ENCODE measurements at regions not wholly inside any gene's neighbourhood (a gene's known extent, or its start where the extent isn't known, plus 50 kb on each side); places are given as distances from the start of the nearest gene placed in this dataset.
A peak's percentile ranks its signal among the peaks of the same experiment; 100 is the strongest.

- H3K27ac Mint-ChIP-seq: no peak overlapping the region
- H3K9me3 Mint-ChIP-seq: peaks cover 20 to 33% of the 10 kb centered on the region in 2 donors
- peaks cover 28 to 37% of the 10 kb centered on the region in 2 donors for H3K36me3 Mint-ChIP-seq
- DNase-seq (ENCODE audit: low spot score in 2 of 2) (no peak), ATAC-seq (no peak)
Measured at GRCh38 chr3:43170553-43170952, 64.7 kb upstream of the POMGNT2 start.

- no peak for DNase-seq (ENCODE audit: low spot score in 2 of 2)
- Mint-ChIP-seq H3K9me3 (peaks cover 20 to 35% of the 10 kb centered on the region in 2 donors), H3K36me3 (peaks cover 28 to 39% of the 10 kb centered on the region in 2 donors), H3K27ac (no peak overlapping the region)
- no peak for ATAC-seq
Measured at GRCh38 chr3:43169987-43170386, 64.1 kb upstream of the POMGNT2 start.

- peaks cover 8 to 24% of the 10 kb centered on the region in 2 donors for H3K9me3 Mint-ChIP-seq
- peaks cover 11 to 15% of the 10 kb centered on the region in 2 donors for H3K36me3 Mint-ChIP-seq
- no peak for DNase-seq (ENCODE audit: low spot score in 2 of 2)
- no peak overlapping the region for H3K27ac Mint-ChIP-seq
- no peak for ATAC-seq
Measured at GRCh38 chr3:43166406-43166805, 60.5 kb upstream of the POMGNT2 start.

GRCh38 chr3:43165786-43166185 lies 59.9 kb upstream of the POMGNT2 start:
- Mint-ChIP-seq H3K36me3 (peaks cover 11 to 15% of the 10 kb centered on the region in 2 donors), H3K9me3 (peaks cover 8 to 19% of the 10 kb centered on the region in 2 donors), H3K27ac (no peak overlapping the region)
- no peak for ATAC-seq
- no peak for DNase-seq (ENCODE audit: low spot score in 2 of 2)

- Mint-ChIP-seq H3K27ac (peak overlapping the region in 1 of 2 donors; percentile 81), H3K9me3 (peaks cover 8 to 14% of the 10 kb centered on the region in 2 donors), H3K36me3 (peaks cover 11 to 15% of the 10 kb centered on the region in 2 donors)
- no peak for ATAC-seq
- DNase-seq (ENCODE audit: low spot score in 2 of 2): no peak
Measured at GRCh38 chr3:43163895-43164493, 58.1 kb upstream of the POMGNT2 start.

GRCh38 chr3:43162230-43163084 lies 56.6 kb upstream of the POMGNT2 start:
- ATAC-seq (peak; percentile 80 to 82), DNase-seq (ENCODE audit: low spot score in 2 of 2) (peak; percentile 30 to 58)
- peak overlapping the region; percentile 81 to 84 for H3K27ac Mint-ChIP-seq
- peaks cover 11 to 15% of the 10 kb centered on the region in 2 donors for H3K36me3 Mint-ChIP-seq
- H3K9me3 Mint-ChIP-seq: peaks cover 8 to 14% of the 10 kb centered on the region in 2 donors

GRCh38 chr3:43161684-43162229 lies 55.9 kb upstream of the POMGNT2 start:
- ATAC-seq (no peak), DNase-seq (ENCODE audit: low spot score in 2 of 2) (no peak)
- Mint-ChIP-seq H3K9me3 (peaks cover 8 to 14% of the 10 kb centered on the region in 2 donors), H3K36me3 (peaks cover 6 to 11% of the 10 kb centered on the region in 2 donors), H3K27ac (no peak overlapping the region)

- no peak for DNase-seq (ENCODE audit: low spot score in 2 of 2)
- peaks cover 0 to 3% of the 10 kb centered on the region in 2 donors for H3K36me3 Mint-ChIP-seq
- no peak overlapping the region for H3K27ac Mint-ChIP-seq
- ATAC-seq: no peak
- peaks cover 0 to 10% of the 10 kb centered on the region in 2 donors for H3K9me3 Mint-ChIP-seq
Measured at GRCh38 chr3:43160664-43161063, 54.8 kb upstream of the POMGNT2 start.

GRCh38 chr3:43159876-43160255 lies 54.0 kb upstream of the POMGNT2 start:
- Mint-ChIP-seq H3K9me3 (peaks cover 0 to 7% of the 10 kb centered on the region in 2 donors), H3K27ac (no peak overlapping the region), H3K36me3 (no peaks in the 10 kb centered on the region)
- DNase-seq (ENCODE audit: low spot score in 2 of 2) (no peak), ATAC-seq (no peak)

GRCh38 chr3:43159131-43159875 lies 53.4 kb upstream of the POMGNT2 start:
- ATAC-seq (no peak), DNase-seq (ENCODE audit: low spot score in 2 of 2) (no peak)
- Mint-ChIP-seq H3K36me3 (no peaks in the 10 kb centered on the region), H3K9me3 (peaks cover 0 to 2% of the 10 kb centered on the region in 2 donors), H3K27ac (no peak overlapping the region)

GRCh38 chr3:43156812-43157455 lies 51.1 kb upstream of the POMGNT2 start:
- ATAC-seq (no peak), DNase-seq (ENCODE audit: low spot score in 2 of 2) (no peak)
- Mint-ChIP-seq H3K27ac (no peak overlapping the region), H3K36me3 (no peaks in the 10 kb centered on the region), H3K9me3 (no peaks in the 10 kb centered on the region)

GRCh38 chr3:43155464-43156121 lies 49.7 kb upstream of the POMGNT2 start:
- H3K27ac Mint-ChIP-seq: peak overlapping the region in 1 of 2 donors; percentile 38

More at GRCh38 chr3:43155464-43156121, 49.7 kb upstream of the POMGNT2 start:
- ATAC-seq (no peak), DNase-seq (ENCODE audit: low spot score in 2 of 2) (no peak)
- no peaks in the 10 kb centered on the region for H3K9me3 Mint-ChIP-seq
- no peaks in the 10 kb centered on the region for H3K36me3 Mint-ChIP-seq
